ENCODE measurements at regions not wholly inside any gene's neighbourhood (a gene's known extent, or its start where the extent isn't known, plus 50 kb on each side); places are given as distances from the start of the nearest gene placed in this dataset.

- no peak for TF ChIP-seq CTCF (IDR thresholded peaks at IDR 0.05)
- Mint-ChIP-seq H3K4me3 (ENCODE audit: unreplicated experiment) (no peak overlapping the region), H3K27me3 (ENCODE audit: low read depth) (peaks cover 3% of the 10 kb centered on the region), H3K9me3 (ENCODE audit: low read depth) (no peaks in the 10 kb centered on the region), H3K4me1 (ENCODE audit: low read depth) (no peaks in the 10 kb centered on the region), H3K27ac (ENCODE audit: unreplicated experiment) (no peak overlapping the region), H3K36me3 (ENCODE audit: low read depth) (no peaks in the 10 kb centered on the region)
- no peak for DNase-seq (ENCODE audit: low spot score)
These were observed 51.0 kb upstream of the SNRPB2 start for GRCh38 chr20:16678779-16679178.

- Mint-ChIP-seq H3K27me3 (ENCODE audit: low read depth) (peaks cover 3% of the 10 kb centered on the region), H3K9me3 (ENCODE audit: low read depth) (no peaks in the 10 kb centered on the region)
These were observed 52.9 kb upstream of the SNRPB2 start for GRCh38 chr20:16676891-16677290.

GRCh38 chr20:16675001-16675564, 54.7 kb upstream of the SNRPB2 start:
- Mint-ChIP-seq H3K4me3 (ENCODE audit: unreplicated experiment) (no peak overlapping the region), H3K27ac (ENCODE audit: unreplicated experiment) (no peak overlapping the region), H3K4me1 (ENCODE audit: low read depth) (no peaks in the 10 kb centered on the region), H3K27me3 (ENCODE audit: low read depth) (peaks cover 3% of the 10 kb centered on the region), H3K36me3 (ENCODE audit: low read depth) (no peaks in the 10 kb centered on the region), H3K9me3 (ENCODE audit: low read depth) (no peaks in the 10 kb centered on the region)
- no peak for DNase-seq (ENCODE audit: low spot score)
- no peak for TF ChIP-seq CTCF (IDR thresholded peaks at IDR 0.05)

More at GRCh38 chr20:16676891-16677290, 52.9 kb upstream of the SNRPB2 start:
- H3K4me1 Mint-ChIP-seq (ENCODE audit: low read depth) = no peaks in the 10 kb centered on the region
- no peak overlapping the region for H3K4me3 Mint-ChIP-seq (ENCODE audit: unreplicated experiment)
- no peak overlapping the region for H3K27ac Mint-ChIP-seq (ENCODE audit: unreplicated experiment)
- DNase-seq (ENCODE audit: low spot score) = no peak
- H3K36me3 Mint-ChIP-seq (ENCODE audit: low read depth) = no peaks in the 10 kb centered on the region
- no peak for TF ChIP-seq CTCF (IDR thresholded peaks at IDR 0.05)

GRCh38 chr20:16674243-16674642, 55.6 kb upstream of the SNRPB2 start:
- no peak for DNase-seq (ENCODE audit: low spot score)
- TF ChIP-seq CTCF (IDR thresholded peaks at IDR 0.05) = no peak
- no peaks in the 10 kb centered on the region for H3K27me3 Mint-ChIP-seq (ENCODE audit: low read depth)
- no peak overlapping the region for H3K4me3 Mint-ChIP-seq (ENCODE audit: unreplicated experiment)
- no peaks in the 10 kb centered on the region for H3K9me3 Mint-ChIP-seq (ENCODE audit: low read depth)
- H3K27ac Mint-ChIP-seq (ENCODE audit: unreplicated experiment) = no peak overlapping the region
- H3K4me1 Mint-ChIP-seq (ENCODE audit: low read depth) = no peaks in the 10 kb centered on the region
- H3K36me3 Mint-ChIP-seq (ENCODE audit: low read depth) = no peaks in the 10 kb centered on the region

- Mint-ChIP-seq H3K27me3 (ENCODE audit: low read depth) (no peaks in the 10 kb centered on the region), H3K4me1 (ENCODE audit: low read depth) (no peaks in the 10 kb centered on the region), H3K4me3 (ENCODE audit: unreplicated experiment) (no peak overlapping the region), H3K36me3 (ENCODE audit: low read depth) (no peaks in the 10 kb centered on the region), H3K9me3 (ENCODE audit: low read depth) (no peaks in the 10 kb centered on the region), H3K27ac (ENCODE audit: unreplicated experiment) (no peak overlapping the region)
- DNase-seq (ENCODE audit: low spot score) = no peak
- no peak for TF ChIP-seq CTCF (IDR thresholded peaks at IDR 0.05)
These were observed 57.5 kb upstream of the SNRPB2 start for GRCh38 chr20:16672299-16672698.
